ENCODE measurements at regions not wholly inside any gene's neighbourhood (a gene's known extent, or its start where the extent isn't known, plus 50 kb on each side); places are given as distances from the start of the nearest gene placed in this dataset.

GRCh38 chr10:9886772-9887171 lies 1130.9 kb upstream of the CELF2 start:
- TF ChIP-seq CTCF (IDR thresholded peaks at IDR 0.05; ENCODE audit: low read depth, low read length): no peak
- H3K36me3 ChIP-seq: no peaks in the 10 kb centered on the region
- H3K4me1 ChIP-seq: no peaks in the 10 kb centered on the region

GRCh38 chr10:9895453-9895852 lies 1122.2 kb upstream of the CELF2 start:
- Histone ChIP-seq H3K4me1 (no peaks in the 10 kb centered on the region), H3K4me3 (ENCODE audit: low read depth, low read length) (no peak overlapping the region), H3K9me3 (no peaks in the 10 kb centered on the region; the same call in 1 of the 2 replicates), H3K27me3 (no peaks in the 10 kb centered on the region), H3K36me3 (no peaks in the 10 kb centered on the region)
- no peak for TF ChIP-seq CTCF (IDR thresholded peaks at IDR 0.05; ENCODE audit: low read depth, low read length)
- no peak for DNase-seq

More at GRCh38 chr10:9886772-9887171, 1130.9 kb upstream of the CELF2 start:
- H3K9me3 ChIP-seq: no peaks in the 10 kb centered on the region
- no peak overlapping the region for H3K4me3 ChIP-seq (ENCODE audit: low read depth, low read length)
- no peaks in the 10 kb centered on the region for H3K27me3 ChIP-seq
- no peak for DNase-seq

GRCh38 chr10:9895981-9896380 lies 1121.7 kb upstream of the CELF2 start:
- H3K9me3 ChIP-seq: no peaks in the 10 kb centered on the region; the same call in 1 of the 2 replicates
- H3K4me3 ChIP-seq (ENCODE audit: low read depth, low read length): no peak overlapping the region
- no peaks in the 10 kb centered on the region for H3K27me3 ChIP-seq
- DNase-seq: no peak
- no peak for TF ChIP-seq CTCF (IDR thresholded peaks at IDR 0.05; ENCODE audit: low read depth, low read length)
- no peaks in the 10 kb centered on the region for H3K4me1 ChIP-seq
- no peaks in the 10 kb centered on the region for H3K36me3 ChIP-seq

GRCh38 chr10:9898633-9899395 lies 1118.9 kb upstream of the CELF2 start:
- Histone ChIP-seq H3K36me3 (no peaks in the 10 kb centered on the region), H3K4me3 (ENCODE audit: low read depth, low read length) (no peak overlapping the region), H3K4me1 (no peaks in the 10 kb centered on the region), H3K27me3 (no peaks in the 10 kb centered on the region), H3K9me3 (no peaks in the 10 kb centered on the region; the same call in 1 of the 2 replicates)
- TF ChIP-seq CTCF (IDR thresholded peaks at IDR 0.05; ENCODE audit: low read depth, low read length): no peak
- DNase-seq: no peak

GRCh38 chr10:9900751-9901150 lies 1116.9 kb upstream of the CELF2 start:
- no peak for TF ChIP-seq CTCF (IDR thresholded peaks at IDR 0.05; ENCODE audit: low read depth, low read length)
- no peaks in the 10 kb centered on the region for H3K36me3 ChIP-seq
- H3K27me3 ChIP-seq: no peaks in the 10 kb centered on the region
- DNase-seq: no peak
- H3K4me1 ChIP-seq: no peaks in the 10 kb centered on the region
- no peaks in the 10 kb centered on the region; the same call in 1 of the 2 replicates for H3K9me3 ChIP-seq
- H3K4me3 ChIP-seq (ENCODE audit: low read depth, low read length): no peak overlapping the region

GRCh38 chr10:9901971-9902370 lies 1115.7 kb upstream of the CELF2 start:
- no peak for TF ChIP-seq CTCF (IDR thresholded peaks at IDR 0.05; ENCODE audit: low read depth, low read length)

More at GRCh38 chr10:9901971-9902370, 1115.7 kb upstream of the CELF2 start:
- no peak for DNase-seq
- Histone ChIP-seq H3K9me3 (no peaks in the 10 kb centered on the region; the same call in 1 of the 2 replicates), H3K36me3 (no peaks in the 10 kb centered on the region), H3K4me1 (no peaks in the 10 kb centered on the region), H3K4me3 (ENCODE audit: low read depth, low read length) (no peak overlapping the region), H3K27me3 (no peaks in the 10 kb centered on the region)
